Nephron (organoid): ENCODE measurements at regions not wholly inside any gene's neighbourhood (a gene's known extent, or its start where the extent isn't known, plus 50 kb on each side); places are given as distances from the start of the nearest gene placed in this dataset.

ENCODE experiments used
- H3K27ac Mint-ChIP-seq, 3 experiments: 2 replicates each; pipeline ENCODE4 v1.8.0; 2020; ENCODE audit warnings: mixed read lengths in 3 of 3, mild to moderate bottlenecking in 2 of 3, moderate library complexity in 1 of 3
- H3K27me3 Mint-ChIP-seq: 2 replicates; pipeline ENCODE4 v1.8.0; 2021; ENCODE audit warnings: low read depth, mild to moderate bottlenecking, moderate library complexity, mixed read lengths
- H3K36me3 Mint-ChIP-seq: 2 replicates; pipeline ENCODE4 v1.8.0; 2020; ENCODE audit warnings: low read depth, mixed read lengths
- H3K4me1 Mint-ChIP-seq: 2 replicates; pipeline ENCODE4 v1.8.0; 2020; ENCODE audit warnings: mixed read lengths
- H3K4me3 Mint-ChIP-seq, 3 experiments: 2 replicates each; pipeline ENCODE4 v1.8.0; 2020; ENCODE audit warnings: mild to moderate bottlenecking in 3 of 3, mixed read lengths in 3 of 3, moderate library complexity in 2 of 3
- H3K9me3 Mint-ChIP-seq: 2 replicates; pipeline ENCODE4 v1.8.0; 2020; ENCODE audit warnings: mixed read lengths
- TF ChIP-seq, protein P1 (sequence below), 3 experiments: fragments of 200-600 bp; sonication (generic); IDR thresholded peaks; one replicate each; pipeline ENCODE4 v1.5.0; 2021; ENCODE audit warnings: antibody characterized with exemption in 3 of 3; ENCODE audit not compliant: unreplicated experiment in 3 of 3

DNA sequence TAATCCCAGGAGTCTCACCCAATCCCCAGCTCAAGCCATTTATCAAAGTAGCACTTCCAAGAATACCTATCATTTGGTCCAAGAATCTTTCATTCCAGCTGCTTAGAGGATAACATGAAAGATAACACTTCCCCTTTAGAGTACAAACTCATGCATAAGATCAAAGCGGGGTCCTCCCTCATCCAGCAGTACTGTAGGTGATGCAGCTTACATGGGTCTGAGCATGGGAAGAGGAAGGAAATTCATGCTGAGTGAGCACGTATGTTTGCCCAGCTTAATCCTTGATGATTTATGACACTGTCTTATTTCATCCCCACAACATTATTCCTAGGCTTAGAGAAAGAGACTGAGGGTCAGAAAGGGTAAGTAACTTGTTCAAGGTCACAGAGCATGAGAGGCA lies 167.1 kb upstream of the GJB5 start:
- Mint-ChIP-seq H3K27ac (peak overlapping the region in 2 of 3 experiments; percentile 3 to 5), H3K4me3 (no peak overlapping the region), H3K4me1 (peaks cover 21% of the 10 kb centered on the region), H3K9me3 (no peaks in the 10 kb centered on the region), H3K36me3 (no peaks in the 10 kb centered on the region), H3K27me3 (peaks cover 37% of the 10 kb centered on the region)
- TF ChIP-seq, protein P1, sequence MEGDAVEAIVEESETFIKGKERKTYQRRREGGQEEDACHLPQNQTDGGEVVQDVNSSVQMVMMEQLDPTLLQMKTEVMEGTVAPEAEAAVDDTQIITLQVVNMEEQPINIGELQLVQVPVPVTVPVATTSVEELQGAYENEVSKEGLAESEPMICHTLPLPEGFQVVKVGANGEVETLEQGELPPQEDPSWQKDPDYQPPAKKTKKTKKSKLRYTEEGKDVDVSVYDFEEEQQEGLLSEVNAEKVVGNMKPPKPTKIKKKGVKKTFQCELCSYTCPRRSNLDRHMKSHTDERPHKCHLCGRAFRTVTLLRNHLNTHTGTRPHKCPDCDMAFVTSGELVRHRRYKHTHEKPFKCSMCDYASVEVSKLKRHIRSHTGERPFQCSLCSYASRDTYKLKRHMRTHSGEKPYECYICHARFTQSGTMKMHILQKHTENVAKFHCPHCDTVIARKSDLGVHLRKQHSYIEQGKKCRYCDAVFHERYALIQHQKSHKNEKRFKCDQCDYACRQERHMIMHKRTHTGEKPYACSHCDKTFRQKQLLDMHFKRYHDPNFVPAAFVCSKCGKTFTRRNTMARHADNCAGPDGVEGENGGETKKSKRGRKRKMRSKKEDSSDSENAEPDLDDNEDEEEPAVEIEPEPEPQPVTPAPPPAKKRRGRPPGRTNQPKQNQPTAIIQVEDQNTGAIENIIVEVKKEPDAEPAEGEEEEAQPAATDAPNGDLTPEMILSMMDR (IDR thresholded peaks at IDR 0.05; ENCODE audit: unreplicated experiment in 3 of 3) = no peak

DNA sequence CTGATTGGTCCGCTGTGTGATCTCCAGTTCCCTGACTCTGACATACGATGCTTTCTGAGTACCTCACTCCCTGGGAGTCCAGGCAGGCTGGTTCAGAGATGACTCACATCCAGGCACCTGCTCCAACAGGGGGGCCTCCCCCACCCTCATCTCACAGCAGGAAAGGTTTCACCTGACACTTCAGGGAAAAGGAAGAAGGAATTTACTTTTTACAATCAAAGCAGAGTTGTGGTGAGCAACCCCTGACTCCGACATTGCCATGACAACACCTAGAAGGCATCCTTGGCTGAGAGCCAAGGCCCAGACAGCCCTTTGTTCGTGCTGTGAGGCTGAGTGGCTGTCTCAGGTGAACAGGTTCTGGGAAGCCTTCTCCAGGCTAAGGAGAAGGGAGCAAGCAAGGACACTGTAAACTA lies 164.6 kb upstream of the GJB5 start:
- peaks cover 40% of the 10 kb centered on the region for H3K27me3 Mint-ChIP-seq
- no peak overlapping the region for H3K27ac Mint-ChIP-seq
- H3K36me3 Mint-ChIP-seq = no peaks in the 10 kb centered on the region
- H3K4me3 Mint-ChIP-seq = no peak overlapping the region
- no peaks in the 10 kb centered on the region for H3K9me3 Mint-ChIP-seq
- H3K4me1 Mint-ChIP-seq = peaks cover 21% of the 10 kb centered on the region
- TF ChIP-seq, protein P1 (IDR thresholded peaks at IDR 0.05; ENCODE audit: unreplicated experiment in 3 of 3) = no peak

DNA sequence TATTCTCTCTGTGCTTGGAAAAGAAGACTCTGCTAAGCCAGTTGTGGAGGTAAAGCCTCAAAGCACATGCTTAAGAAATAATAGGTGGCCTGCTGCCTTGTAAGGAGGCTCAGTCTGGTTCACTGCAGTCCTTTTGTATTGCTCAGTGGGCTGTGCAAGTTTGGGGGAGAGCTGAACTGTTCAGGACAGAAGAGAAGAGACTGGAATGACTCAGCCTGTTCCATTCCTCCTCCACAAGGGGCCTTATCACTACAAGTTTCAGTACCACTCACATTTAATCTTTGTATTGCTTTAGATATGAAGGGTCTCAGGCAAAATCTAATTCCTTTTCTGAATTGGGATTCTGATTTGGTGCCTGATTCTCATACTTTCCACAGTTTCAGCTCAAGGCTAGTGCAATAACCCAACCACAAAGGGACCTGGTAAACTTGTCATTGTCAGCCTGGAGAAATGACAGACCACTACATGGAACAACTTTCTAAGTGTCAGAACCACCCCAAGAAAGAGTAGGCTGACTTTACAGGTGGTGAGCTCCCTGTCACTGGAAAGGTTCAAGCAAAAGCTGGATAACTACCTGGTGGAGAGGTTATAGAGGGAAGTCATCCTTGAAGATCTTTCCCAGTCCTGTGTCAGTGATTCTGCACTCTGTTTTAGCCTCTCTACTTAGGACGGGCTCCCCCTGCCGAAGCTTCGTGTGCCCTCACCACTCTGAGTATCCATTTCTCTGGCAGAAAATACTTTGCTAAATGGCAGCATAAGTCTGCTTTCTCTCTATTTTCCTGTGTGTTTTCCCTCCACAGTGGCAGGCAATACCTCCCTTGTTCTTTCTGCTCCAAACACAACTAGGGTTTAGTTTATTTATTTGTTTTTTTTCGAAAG lies 162.9 kb upstream of the GJB5 start:
- no peak overlapping the region for H3K4me3 Mint-ChIP-seq
- H3K27ac Mint-ChIP-seq = no peak overlapping the region
- H3K4me1 Mint-ChIP-seq = peaks cover 21% of the 10 kb centered on the region
- peaks cover 33% of the 10 kb centered on the region for H3K27me3 Mint-ChIP-seq
- H3K9me3 Mint-ChIP-seq = no peaks in the 10 kb centered on the region
- TF ChIP-seq, protein P1 (IDR thresholded peaks at IDR 0.05; ENCODE audit: unreplicated experiment in 3 of 3) = no peak
- H3K36me3 Mint-ChIP-seq = no peaks in the 10 kb centered on the region

DNA sequence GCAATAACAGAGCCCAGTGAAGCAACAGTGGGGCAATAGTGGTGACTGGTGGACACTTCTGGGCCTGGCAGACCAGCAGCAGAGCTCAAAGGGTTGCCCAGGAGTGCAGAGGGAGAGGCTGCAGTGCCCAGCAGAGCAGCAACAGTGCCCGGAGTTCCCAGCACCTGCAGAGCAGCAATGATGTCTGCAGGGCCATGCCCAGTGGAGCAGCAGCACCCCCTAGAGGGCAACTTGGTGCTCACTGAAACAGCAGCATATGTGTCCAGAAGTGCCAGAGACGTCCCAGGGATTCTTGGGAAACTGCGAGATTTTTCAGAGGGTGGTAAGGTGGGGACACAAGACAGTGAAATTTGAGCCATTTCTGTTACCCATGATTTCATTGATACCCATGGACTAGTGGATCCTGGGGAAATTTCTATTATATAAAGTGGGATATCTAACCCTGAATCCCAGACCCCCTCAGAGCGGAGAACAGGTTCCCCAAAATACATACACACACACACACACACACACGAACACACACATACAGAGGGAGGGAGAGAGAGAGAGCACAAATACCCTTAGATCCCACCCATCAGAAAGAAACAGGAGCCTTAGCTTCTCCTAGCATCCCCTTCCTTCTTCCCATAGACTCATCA lies 156.9 kb upstream of the GJB5 start:
- peaks cover 53% of the 10 kb centered on the region for H3K27me3 Mint-ChIP-seq
- no peaks in the 10 kb centered on the region for H3K9me3 Mint-ChIP-seq
- TF ChIP-seq, protein P1 (IDR thresholded peaks at IDR 0.05; ENCODE audit: unreplicated experiment in 3 of 3) = peak; percentile 82 to 87 (median 84)
- H3K4me1 Mint-ChIP-seq = peaks cover 4% of the 10 kb centered on the region
- H3K4me3 Mint-ChIP-seq = no peak overlapping the region
- no peak overlapping the region for H3K27ac Mint-ChIP-seq
- no peaks in the 10 kb centered on the region for H3K36me3 Mint-ChIP-seq

DNA sequence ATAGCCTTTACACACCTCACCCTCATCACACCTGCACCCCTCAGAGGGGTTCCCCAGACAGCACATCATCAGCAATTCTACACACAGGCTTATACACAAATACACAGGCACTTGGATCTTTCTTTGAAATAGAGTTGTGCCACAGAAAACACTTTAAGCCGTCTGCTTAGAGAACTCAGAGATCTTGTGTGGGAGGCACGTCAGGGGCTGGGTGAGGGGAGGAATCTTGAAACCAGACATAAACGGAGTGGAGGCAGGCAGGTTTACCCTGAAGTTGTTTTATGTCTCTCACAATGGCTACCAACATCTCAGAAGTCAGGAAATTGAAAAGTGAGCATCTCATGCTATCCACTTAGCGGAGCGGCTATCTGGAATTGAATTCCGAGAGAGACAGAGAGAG lies 151.9 kb upstream of the GJB5 start:
- peaks cover 5% of the 10 kb centered on the region for H3K4me1 Mint-ChIP-seq
- TF ChIP-seq, protein P1 (IDR thresholded peaks at IDR 0.05; ENCODE audit: unreplicated experiment in 3 of 3) = no peak
- no peak overlapping the region for H3K27ac Mint-ChIP-seq
- no peaks in the 10 kb centered on the region for H3K9me3 Mint-ChIP-seq
- H3K36me3 Mint-ChIP-seq = no peaks in the 10 kb centered on the region
- H3K4me3 Mint-ChIP-seq = no peak overlapping the region
- H3K27me3 Mint-ChIP-seq = peaks cover 47% of the 10 kb centered on the region
